ENCODE measurements at regions not wholly inside any gene's neighbourhood (a gene's known extent, or its start where the extent isn't known, plus 50 kb on each side); places are given as distances from the start of the nearest gene placed in this dataset.

GRCh38 chr19:31074199-31075125 is 274.8 kb downstream of the TSHZ3 start:
- Mint-ChIP-seq H3K27me3 (ENCODE audit: low read depth) (peaks cover 4% of the 10 kb centered on the region; the same call in 1 of the 2 replicates), H3K4me3 (peak overlapping the region in 1 of 2 experiments; percentile 33; a peak in 1 of 5 replicates), H3K9me3 (no peaks in the 10 kb centered on the region), H3K36me3 (ENCODE audit: insufficient read depth in 1 of 3, low read depth in 3 of 3) (no peaks in the 10 kb centered on the region), H3K4me1 (peaks cover 26 to 41% of the 10 kb centered on the region in 2 experiments), H3K27ac (no peak overlapping the region)
- H3T11ph ChIP-seq (ENCODE audit: low read length): no peak overlapping the region
- WGBS (ENCODE audit: extremely low coverage, insufficient read length, low lambda C conversion rate): no CpG with 5 or more reads among the region's 13 CpGs
- no peak overlapping the region for H3K18ac ChIP-seq (ENCODE audit: insufficient read length, low read depth, low read length)
- no peak overlapping the region for H3K27ac ChIP-seq (ENCODE audit: insufficient read length, low read depth, low read length)
- H4K91ac ChIP-seq (ENCODE audit: insufficient read length, low read depth, low read length): no peak overlapping the region
- no peak overlapping the region for H2BK5ac ChIP-seq (ENCODE audit: insufficient read length, low read length)
- H4K20me1 ChIP-seq (ENCODE audit: control insufficient read depth, insufficient read depth, insufficient read length): no peaks in the 10 kb centered on the region
- H3K56ac ChIP-seq (ENCODE audit: insufficient read length, low read depth, low read length): no peak overlapping the region
- H3K14ac ChIP-seq (ENCODE audit: insufficient read depth, low read length): no peak overlapping the region
- no peak overlapping the region for H3K23ac ChIP-seq (ENCODE audit: insufficient read length, low read depth, low read length)
- H3K4me2 ChIP-seq (ENCODE audit: insufficient read depth, insufficient read length, low read length): no peak overlapping the region
- H4K5ac ChIP-seq (ENCODE audit: insufficient read length, low read depth, low read length): no peak overlapping the region
- no peak overlapping the region for H2BK15ac ChIP-seq (ENCODE audit: low read depth, low read length)
- H2AK5ac ChIP-seq (ENCODE audit: insufficient read length, low read length): no peak overlapping the region
- H3K23me2 ChIP-seq (ENCODE audit: insufficient read length, low read depth, low read length, poor library complexity, severe bottlenecking): no peaks in the 10 kb centered on the region
- H3K9ac ChIP-seq (ENCODE audit: extremely low read depth, insufficient read length, low read length): no peak overlapping the region
- no peaks in the 10 kb centered on the region for H3K79me1 ChIP-seq (ENCODE audit: insufficient read depth, low read depth, low read length, poor library complexity, severe bottlenecking)
- H3K27me3 ChIP-seq (ENCODE audit: insufficient read depth, low read length): no peaks in the 10 kb centered on the region
- no peak overlapping the region for H2BK12ac ChIP-seq (ENCODE audit: insufficient read length, low read depth, low read length)
- H3K79me2 ChIP-seq (ENCODE audit: insufficient read depth, low read length): no peaks in the 10 kb centered on the region
- H2BK120ac ChIP-seq (ENCODE audit: low read depth, low read length, poor library complexity, severe bottlenecking): no peak overlapping the region
- no peak overlapping the region for H4K8ac ChIP-seq (replicated peaks; ENCODE audit: insufficient read length, low read depth, low read length)
- no peak overlapping the region for H2AFZ ChIP-seq (ENCODE audit: low read length)
- H2BK20ac ChIP-seq (ENCODE audit: low read depth, low read length, poor library complexity, severe bottlenecking): no peak overlapping the region
- TF ChIP-seq, protein P1, sequence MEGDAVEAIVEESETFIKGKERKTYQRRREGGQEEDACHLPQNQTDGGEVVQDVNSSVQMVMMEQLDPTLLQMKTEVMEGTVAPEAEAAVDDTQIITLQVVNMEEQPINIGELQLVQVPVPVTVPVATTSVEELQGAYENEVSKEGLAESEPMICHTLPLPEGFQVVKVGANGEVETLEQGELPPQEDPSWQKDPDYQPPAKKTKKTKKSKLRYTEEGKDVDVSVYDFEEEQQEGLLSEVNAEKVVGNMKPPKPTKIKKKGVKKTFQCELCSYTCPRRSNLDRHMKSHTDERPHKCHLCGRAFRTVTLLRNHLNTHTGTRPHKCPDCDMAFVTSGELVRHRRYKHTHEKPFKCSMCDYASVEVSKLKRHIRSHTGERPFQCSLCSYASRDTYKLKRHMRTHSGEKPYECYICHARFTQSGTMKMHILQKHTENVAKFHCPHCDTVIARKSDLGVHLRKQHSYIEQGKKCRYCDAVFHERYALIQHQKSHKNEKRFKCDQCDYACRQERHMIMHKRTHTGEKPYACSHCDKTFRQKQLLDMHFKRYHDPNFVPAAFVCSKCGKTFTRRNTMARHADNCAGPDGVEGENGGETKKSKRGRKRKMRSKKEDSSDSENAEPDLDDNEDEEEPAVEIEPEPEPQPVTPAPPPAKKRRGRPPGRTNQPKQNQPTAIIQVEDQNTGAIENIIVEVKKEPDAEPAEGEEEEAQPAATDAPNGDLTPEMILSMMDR (conservative IDR thresholded peaks at IDR 0.05): no peak
- no peak overlapping the region for H3K4ac ChIP-seq (ENCODE audit: low read depth, low read length)
- DNase-seq: no peak
- H3K9me3 ChIP-seq (ENCODE audit: control insufficient read depth, low read depth, low read length): no peaks in the 10 kb centered on the region
- peaks cover 7% of the 10 kb centered on the region; the same call in 1 of the 2 replicates for H3K4me1 ChIP-seq (ENCODE audit: insufficient read depth, low read length)

All from H9 (cell line).